HEK293 (cell line): ENCODE measurements at regions not wholly inside any gene's neighbourhood (a gene's known extent, or its start where the extent isn't known, plus 50 kb on each side); places are given as distances from the start of the nearest gene placed in this dataset.

Experiments used
- CTCF ChIA-PET: fragments of 350-600 bp; formaldehyde crosslinking; extraction: SDS; loops from one replicate; lab custom pipeline; 2021; ENCODE audit warnings: antibody characterized with exemption; lab: Yijun Ruan, JAX
- POLR2A ChIA-PET: fragments of 300-600 bp; formaldehyde crosslinking; extraction: SDS; loops from one replicate; lab custom pipeline; 2020; ENCODE audit warnings: antibody characterized with exemption, inconsistent platforms; lab: Yijun Ruan, JAX
- H3K27ac ChIP-seq: fragments of 200-500 bp; sonication (Bioruptor generic); 2 replicates; pipeline ENCODE4 v1.5.1; 2014; ENCODE audit warnings: low read depth, low read length, control low read depth, inconsistent platforms; ENCODE audit errors: extremely low read depth
- H3K36me3 ChIP-seq, 2 experiments: fragments of 200-500 bp in 1 of 2; sonication (Bioruptor generic) in 1 of 2; 1 replicate in 1 of 2; 2 replicates in 1 of 2; pipeline ENCODE4 v1.5.1; 2014 to 2017; ENCODE audit warnings: inconsistent platforms in 2 of 2, low read length in 2 of 2; ENCODE audit not compliant: control insufficient read depth in 2 of 2, insufficient read depth in 1 of 2
- H3K4me1 ChIP-seq: fragments of 200-500 bp; sonication (Bioruptor generic); 2 replicates; pipeline ENCODE4 v1.5.1; 2014; ENCODE audit warnings: mild to moderate bottlenecking, low read length, inconsistent platforms; ENCODE audit not compliant: control insufficient read depth, insufficient read depth
- H3K4me3 ChIP-seq: 2 replicates; pipeline ENCODE4 v1.5.1; 2011; ENCODE audit warnings: low read depth, mild to moderate bottlenecking, control low read depth, low read length, moderate library complexity
- H3K9me3 ChIP-seq: fragments of 200-500 bp; sonication (Bioruptor generic); 2 replicates; pipeline ENCODE4 v1.5.1; 2014; ENCODE audit warnings: low read depth, low read length, inconsistent platforms; ENCODE audit not compliant: control insufficient read depth, insufficient read depth
- ATF2 ChIP-seq: fragments of 450-650 bp; formaldehyde crosslinking; IDR thresholded peaks from 2 replicates; pipeline ENCODE4 v1.5.1; 2016; ENCODE audit warnings: missing biosample characterization, missing genetic modification characterization, low read depth
- CTCF ChIP-seq: fragments of 450-650 bp; formaldehyde crosslinking; IDR thresholded peaks from 2 replicates; pipeline ENCODE4 v1.5.1; 2016; ENCODE audit warnings: missing biosample characterization, missing genetic modification characterization
- ELK4 ChIP-seq: IDR thresholded peaks from 2 replicates; pipeline ENCODE4 v1.6.1; 2011; ENCODE audit warnings: mild to moderate bottlenecking, low read depth, low read length, borderline replicate concordance
- GLIS2 ChIP-seq: fragments of 450-650 bp; formaldehyde crosslinking; IDR thresholded peaks from 2 replicates; pipeline ENCODE4 v1.5.1; 2016; ENCODE audit warnings: missing biosample characterization, missing genetic modification characterization
- KLF9 ChIP-seq: fragments of 450-650 bp; formaldehyde crosslinking; IDR thresholded peaks from 2 replicates; pipeline ENCODE4 v1.5.1; 2016; ENCODE audit warnings: missing biosample characterization, missing genetic modification characterization, low read depth
- SP3 ChIP-seq: fragments of 450-650 bp; formaldehyde crosslinking; IDR thresholded peaks from 2 replicates; pipeline ENCODE4 v1.5.1; 2016; ENCODE audit warnings: missing biosample characterization, missing genetic modification characterization
- TCF7L2 ChIP-seq: IDR thresholded peaks from 2 replicates; pipeline ENCODE4 v1.6.1; 2011; ENCODE audit warnings: low read depth, mild to moderate bottlenecking, inconsistent platforms, low read length, moderate library complexity, borderline replicate concordance
- WT1 ChIP-seq: fragments of 450-650 bp; formaldehyde crosslinking; IDR thresholded peaks from 2 replicates; pipeline ENCODE4 v1.5.1; 2016; ENCODE audit warnings: missing biosample characterization, missing genetic modification characterization
- ZBTB20 ChIP-seq: fragments of 450-650 bp; formaldehyde crosslinking; IDR thresholded peaks from 2 replicates; pipeline ENCODE4 v1.5.1; 2016; ENCODE audit warnings: missing biosample characterization, missing genetic modification characterization
- ZNF121 ChIP-seq: fragments of 450-650 bp; formaldehyde crosslinking; IDR thresholded peaks from 2 replicates; pipeline ENCODE4 v1.5.1; 2016; ENCODE audit warnings: missing biosample characterization, missing genetic modification characterization
- ZNF132 ChIP-seq: fragments of 450-650 bp; formaldehyde crosslinking; IDR thresholded peaks from 2 replicates; pipeline ENCODE4 v1.5.1; 2017; ENCODE audit warnings: missing biosample characterization, missing genetic modification characterization, borderline replicate concordance
- ZNF138 ChIP-seq: fragments of 450-650 bp; formaldehyde crosslinking; IDR thresholded peaks from 2 replicates; pipeline ENCODE4 v1.5.1; 2016; ENCODE audit warnings: missing biosample characterization, missing genetic modification characterization, borderline replicate concordance
- ZNF18 ChIP-seq: fragments of 450-650 bp; formaldehyde crosslinking; IDR thresholded peaks from 2 replicates; pipeline ENCODE4 v1.5.1; 2016; ENCODE audit warnings: missing biosample characterization, missing genetic modification characterization
- ZNF184 ChIP-seq: fragments of 450-650 bp; IDR thresholded peaks from 2 replicates; pipeline ENCODE4 v1.5.1; 2018; ENCODE audit warnings: missing biosample characterization, mild to moderate bottlenecking, missing genetic modification characterization
- ZNF239 ChIP-seq: fragments of 450-650 bp; formaldehyde crosslinking; IDR thresholded peaks from 2 replicates; pipeline ENCODE4 v1.5.1; 2016; ENCODE audit warnings: missing biosample characterization, missing genetic modification characterization
- ZNF416 ChIP-seq: fragments of 450-650 bp; formaldehyde crosslinking; IDR thresholded peaks from 2 replicates; pipeline ENCODE4 v1.5.1; 2016; ENCODE audit warnings: missing biosample characterization, missing genetic modification characterization
- ZNF501 ChIP-seq: fragments of 450-650 bp; formaldehyde crosslinking; IDR thresholded peaks from 2 replicates; pipeline ENCODE4 v1.5.1; 2016; ENCODE audit warnings: missing biosample characterization, missing genetic modification characterization
- ZNF510 ChIP-seq: fragments of 450-650 bp; formaldehyde crosslinking; IDR thresholded peaks from 2 replicates; pipeline ENCODE4 v1.5.1; 2018; ENCODE audit warnings: mild to moderate bottlenecking, missing genetic modification characterization, missing biosample characterization; ENCODE audit not compliant: insufficient replicate concordance
- ZNF544 ChIP-seq: fragments of 450-650 bp; formaldehyde crosslinking; IDR thresholded peaks from 2 replicates; pipeline ENCODE4 v1.5.0; 2017; ENCODE audit warnings: missing biosample characterization, missing genetic modification characterization
- ZNF623 ChIP-seq: fragments of 450-650 bp; formaldehyde crosslinking; IDR thresholded peaks from 2 replicates; pipeline ENCODE4 v1.5.1; 2016; ENCODE audit warnings: missing biosample characterization, missing genetic modification characterization
- ZNF692 ChIP-seq: fragments of 450-650 bp; formaldehyde crosslinking; IDR thresholded peaks from 2 replicates; pipeline ENCODE4 v1.5.1; 2016; ENCODE audit warnings: missing biosample characterization, missing genetic modification characterization
- ZNF843 ChIP-seq: fragments of 450-650 bp; formaldehyde crosslinking; IDR thresholded peaks from 2 replicates; pipeline ENCODE4 v1.5.1; 2016; ENCODE audit warnings: missing biosample characterization, missing genetic modification characterization

- H3K4me3 ChIP-seq: no peak overlapping the region
- no peaks in the 10 kb centered on the region for H3K4me1 ChIP-seq
- H3K36me3 ChIP-seq: no peaks in the 10 kb centered on the region
- ChIA-PET POLR2A (no interaction called here), CTCF (no interaction called here)
- no peaks in the 10 kb centered on the region for H3K9me3 ChIP-seq
- TF ChIP-seq ZNF510 (no peak), ZNF501 (tag by site-specific recombination) (no peak), ZNF416 (tag by site-specific recombination) (no peak), ZNF138 (tag by site-specific recombination) (no peak), SP3 (tag by site-specific recombination) (no peak), ZBTB20 (tag by site-specific recombination) (no peak), ZNF239 (tag by site-specific recombination) (no peak), GLIS2 (tag by site-specific recombination) (no peak), ATF2 (no peak), ZNF18 (tag by site-specific recombination) (no peak), ZNF623 (tag by site-specific recombination) (no peak)
- H3K27ac ChIP-seq: no peak overlapping the region
These were observed 67.1 kb upstream of the ATP12A start for GRCh38 chr13:24613128-24613527.

- no peak for TF ChIP-seq ZNF544 (tag by site-specific recombination)
- no peak for TF ChIP-seq CTCF
- no peak for TF ChIP-seq ZNF692 (tag by site-specific recombination)
- no peak for TF ChIP-seq ZNF184 (tag by site-specific recombination)
- no peak for TF ChIP-seq ZNF843 (tag by site-specific recombination)
- Histone ChIP-seq H3K27ac (no peak overlapping the region), H3K4me3 (no peak overlapping the region), H3K9me3 (no peaks in the 10 kb centered on the region), H3K4me1 (no peaks in the 10 kb centered on the region), H3K36me3 (no peaks in the 10 kb centered on the region)
- ChIA-PET CTCF (no interaction called here), POLR2A (no interaction called here)
These were observed 66.5 kb upstream of the ATP12A start for GRCh38 chr13:24613755-24614154.

GRCh38 chr13:24614306-24615080, 65.7 kb upstream of the ATP12A start:
- Histone ChIP-seq H3K9me3 (no peaks in the 10 kb centered on the region), H3K4me1 (no peaks in the 10 kb centered on the region), H3K4me3 (no peak overlapping the region), H3K27ac (no peak overlapping the region), H3K36me3 (no peaks in the 10 kb centered on the region)
- POLR2A ChIA-PET: no interaction called here
- CTCF ChIA-PET: no interaction called here
- TF ChIP-seq KLF9: no peak
- no peak for TF ChIP-seq ZNF121 (tag by site-specific recombination)
- TF ChIP-seq TCF7L2: no peak
- no peak for TF ChIP-seq ZNF138 (tag by site-specific recombination)
- no peak for TF ChIP-seq ZNF132 (tag by site-specific recombination)
- no peak for TF ChIP-seq ELK4
- no peak for TF ChIP-seq WT1 (tag by site-specific recombination)
